ENCODE measurements at regions not wholly inside any gene's neighbourhood (a gene's known extent, or its start where the extent isn't known, plus 50 kb on each side); places are given as distances from the start of the nearest gene placed in this dataset.
A peak's percentile ranks its signal among the peaks of the same experiment; 100 is the strongest.

DNA sequence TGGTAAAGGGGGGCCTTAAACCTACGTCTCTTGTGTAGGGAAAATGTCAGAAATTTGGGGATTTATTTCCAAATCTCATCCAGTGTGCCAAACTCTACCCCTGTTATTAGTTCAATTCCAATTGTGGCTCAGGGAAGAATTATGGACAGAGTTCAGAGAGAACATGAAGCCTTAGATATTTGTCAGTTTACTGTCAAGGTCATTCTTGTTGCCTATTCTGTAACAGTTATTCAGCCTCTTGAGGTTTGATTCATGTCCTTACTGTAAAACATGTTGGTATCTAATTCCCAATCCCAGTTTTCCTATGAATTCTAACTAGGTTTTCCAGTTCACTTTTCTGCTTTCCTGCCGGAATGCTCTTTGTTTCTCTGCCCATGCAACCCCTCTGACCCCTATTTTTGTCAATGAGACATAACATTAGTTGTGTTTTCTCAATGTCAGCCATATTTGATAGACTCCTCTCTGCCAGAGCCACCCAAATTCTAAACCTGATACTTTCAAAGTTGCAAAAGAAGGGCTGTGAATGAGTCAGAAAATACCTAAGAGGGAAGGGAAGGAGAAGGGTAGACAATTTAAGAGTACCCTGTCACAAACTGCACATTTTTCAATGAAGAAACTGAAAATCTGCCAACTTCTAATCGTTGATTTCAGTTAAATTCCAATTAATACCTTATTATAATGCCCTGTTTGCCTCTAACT lies 52.4 kb downstream of the ATOSA start:
- DNase-seq, result no peak

DNA sequence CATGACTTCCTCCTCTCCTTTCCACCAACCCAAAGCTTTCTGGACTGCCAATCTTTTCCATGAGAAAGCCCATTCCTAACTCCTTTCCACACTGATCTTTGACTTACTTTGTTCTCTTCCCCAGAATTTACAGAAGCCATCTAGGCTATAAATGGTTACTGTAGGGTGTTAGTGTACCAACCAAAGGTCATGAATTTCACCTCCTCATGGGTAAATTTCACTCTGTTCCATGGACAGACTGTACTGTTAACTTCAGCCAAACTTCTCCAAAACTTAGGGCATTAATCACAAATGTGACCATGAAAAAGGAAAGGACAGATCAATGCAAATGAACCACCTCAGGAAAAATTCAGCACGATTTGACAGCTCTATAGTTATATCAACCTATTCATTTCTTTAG lies 54.9 kb downstream of the ATOSA start:
- DNase-seq, result no peak

GRCh38 chr15:52622791-52623190 lies 54.0 kb upstream of the ARPP19 start:
- DNase-seq, result no peak

- DNase-seq, result peak; percentile 16
These were observed 51.7 kb upstream of the ARPP19 start for GRCh38 chr15:52620496-52620895.
